ENCODE measurements at regions not wholly inside any gene's neighbourhood (a gene's known extent, or its start where the extent isn't known, plus 50 kb on each side); places are given as distances from the start of the nearest gene placed in this dataset.

GRCh38 chr3:162112719-162113118, 616.1 kb downstream of the OTOL1 start:
- no peak overlapping the region for H3K9ac ChIP-seq (ENCODE audit: low read length)
- Mint-ChIP-seq H3K4me3 (ENCODE audit: unreplicated experiment) (no peak overlapping the region), H3K9me3 (ENCODE audit: unreplicated experiment) (no peaks in the 10 kb centered on the region), H3K36me3 (ENCODE audit: low read depth, unreplicated experiment) (no peaks in the 10 kb centered on the region), H3K4me1 (ENCODE audit: low read depth, unreplicated experiment) (no peaks in the 10 kb centered on the region), H3K27me3 (ENCODE audit: low read depth, unreplicated experiment) (no peaks in the 10 kb centered on the region), H3K27ac (ENCODE audit: unreplicated experiment) (no peak overlapping the region)
- no peaks in the 10 kb centered on the region for H3K27me3 ChIP-seq (ENCODE audit: insufficient read depth, low read length)
- no peaks in the 10 kb centered on the region for H3K9me3 ChIP-seq (ENCODE audit: insufficient read depth, low read depth, low read length)
- H3K27ac ChIP-seq (ENCODE audit: low read depth, low read length): no peak overlapping the region
- FAIRE-seq: no peak
- DNase-seq (ENCODE audit: low read depth): no peak
- no peaks in the 10 kb centered on the region for H4K20me1 ChIP-seq (ENCODE audit: insufficient read depth, low read length)
- H2AFZ ChIP-seq (ENCODE audit: low read depth, low read length): no peak overlapping the region
- no peaks in the 10 kb centered on the region for H3K36me3 ChIP-seq (ENCODE audit: insufficient read depth, low read length)
- TF ChIP-seq CTCF (IDR thresholded peaks at IDR 0.05; ENCODE audit: insufficient read depth, low read depth, low read length): no peak
- no peak for TF ChIP-seq EZH2 (IDR thresholded peaks at IDR 0.05; ENCODE audit: insufficient read depth, low read length)
- H3K4me1 ChIP-seq (ENCODE audit: insufficient read depth, low read length): no peaks in the 10 kb centered on the region
- H3K4me2 ChIP-seq (ENCODE audit: low read length): no peak overlapping the region
- H3K79me2 ChIP-seq (ENCODE audit: insufficient read depth, low read length): no peaks in the 10 kb centered on the region
- no peak overlapping the region for H3K4me3 ChIP-seq (ENCODE audit: insufficient read depth, low read depth, low read length)

DNA sequence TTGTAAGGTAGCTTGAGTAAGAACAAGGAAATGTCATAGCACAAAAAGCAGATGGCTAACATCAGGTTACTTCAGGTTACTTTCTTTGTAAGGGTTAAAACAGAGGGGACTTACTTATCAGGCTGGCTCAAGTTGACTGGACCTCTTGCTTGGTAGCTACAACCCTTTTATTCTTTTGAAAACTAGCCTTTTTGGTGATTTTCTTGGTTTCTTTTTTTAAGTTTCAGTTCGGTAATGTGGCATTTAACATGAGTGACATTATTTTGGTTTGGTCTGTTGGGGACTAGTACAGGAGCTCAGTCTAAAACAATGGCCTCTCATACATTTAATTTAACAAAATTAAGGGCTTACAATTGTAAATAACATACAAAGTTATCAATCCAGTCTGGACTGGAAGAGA, 621.4 kb downstream of the OTOL1 start:
- no peak for TF ChIP-seq EZH2 (IDR thresholded peaks at IDR 0.05; ENCODE audit: insufficient read depth, low read length)
- TF ChIP-seq CTCF (IDR thresholded peaks at IDR 0.05; ENCODE audit: insufficient read depth, low read depth, low read length): no peak
- Mint-ChIP-seq H3K9me3 (ENCODE audit: unreplicated experiment) (no peaks in the 10 kb centered on the region), H3K4me1 (ENCODE audit: low read depth, unreplicated experiment) (no peaks in the 10 kb centered on the region), H3K27me3 (ENCODE audit: low read depth, unreplicated experiment) (no peaks in the 10 kb centered on the region), H3K27ac (ENCODE audit: unreplicated experiment) (no peak overlapping the region), H3K4me3 (ENCODE audit: unreplicated experiment) (no peak overlapping the region), H3K36me3 (ENCODE audit: low read depth, unreplicated experiment) (no peaks in the 10 kb centered on the region)
- Histone ChIP-seq H3K27me3 (ENCODE audit: insufficient read depth, low read length) (no peaks in the 10 kb centered on the region), H3K9me3 (ENCODE audit: insufficient read depth, low read depth, low read length) (no peaks in the 10 kb centered on the region), H3K4me1 (ENCODE audit: insufficient read depth, low read length) (no peaks in the 10 kb centered on the region), H3K36me3 (ENCODE audit: insufficient read depth, low read length) (no peaks in the 10 kb centered on the region), H3K27ac (ENCODE audit: low read depth, low read length) (no peak overlapping the region), H4K20me1 (ENCODE audit: insufficient read depth, low read length) (no peaks in the 10 kb centered on the region), H2AFZ (ENCODE audit: low read depth, low read length) (no peak overlapping the region), H3K4me2 (ENCODE audit: low read length) (no peak overlapping the region), H3K79me2 (ENCODE audit: insufficient read depth, low read length) (no peaks in the 10 kb centered on the region), H3K9ac (ENCODE audit: low read length) (no peak overlapping the region), H3K4me3 (ENCODE audit: insufficient read depth, low read depth, low read length) (no peak overlapping the region)
- no peak for FAIRE-seq
- DNase-seq (ENCODE audit: low read depth): no peak

DNA sequence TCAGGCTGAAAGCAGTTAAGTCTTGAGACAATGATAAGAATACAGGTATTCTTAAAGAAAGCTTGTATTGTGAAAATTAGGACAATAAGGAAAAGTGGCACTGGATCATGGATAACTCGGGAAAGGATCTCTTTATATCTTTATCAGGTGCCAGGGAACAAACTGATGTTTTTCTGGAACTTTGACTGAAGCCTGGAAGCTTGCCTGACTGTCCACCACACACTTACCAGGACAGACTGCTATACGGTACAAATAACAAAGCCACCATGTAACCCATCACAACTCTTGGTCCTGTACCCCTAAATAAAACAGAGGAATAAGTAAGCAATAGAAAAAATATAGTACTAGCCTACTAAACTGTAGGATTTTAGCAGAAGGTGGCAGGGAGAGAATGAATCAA, 623.0 kb downstream of the OTOL1 start:
- H3K9ac ChIP-seq (ENCODE audit: low read length): no peak overlapping the region
- H3K4me1 Mint-ChIP-seq (ENCODE audit: low read depth, unreplicated experiment): no peaks in the 10 kb centered on the region
- no peaks in the 10 kb centered on the region for H3K27me3 Mint-ChIP-seq (ENCODE audit: low read depth, unreplicated experiment)
- H3K9me3 ChIP-seq (ENCODE audit: insufficient read depth, low read depth, low read length): no peaks in the 10 kb centered on the region
- H3K36me3 Mint-ChIP-seq (ENCODE audit: low read depth, unreplicated experiment): no peaks in the 10 kb centered on the region
- no peaks in the 10 kb centered on the region for H3K9me3 Mint-ChIP-seq (ENCODE audit: unreplicated experiment)
- no peak for DNase-seq (ENCODE audit: low read depth)
- FAIRE-seq: no peak
- H3K4me3 ChIP-seq (ENCODE audit: insufficient read depth, low read depth, low read length): no peak overlapping the region
- no peak overlapping the region for H3K4me2 ChIP-seq (ENCODE audit: low read length)
- H3K4me1 ChIP-seq (ENCODE audit: insufficient read depth, low read length): no peaks in the 10 kb centered on the region
- TF ChIP-seq CTCF (IDR thresholded peaks at IDR 0.05; ENCODE audit: insufficient read depth, low read depth, low read length): no peak
- no peak for TF ChIP-seq EZH2 (IDR thresholded peaks at IDR 0.05; ENCODE audit: insufficient read depth, low read length)
- no peaks in the 10 kb centered on the region for H3K79me2 ChIP-seq (ENCODE audit: insufficient read depth, low read length)
- H4K20me1 ChIP-seq (ENCODE audit: insufficient read depth, low read length): no peaks in the 10 kb centered on the region
- H3K27me3 ChIP-seq (ENCODE audit: insufficient read depth, low read length): no peaks in the 10 kb centered on the region
- no peak overlapping the region for H3K27ac ChIP-seq (ENCODE audit: low read depth, low read length)
- no peaks in the 10 kb centered on the region for H3K36me3 ChIP-seq (ENCODE audit: insufficient read depth, low read length)
- no peak overlapping the region for H3K27ac Mint-ChIP-seq (ENCODE audit: unreplicated experiment)
- no peak overlapping the region for H3K4me3 Mint-ChIP-seq (ENCODE audit: unreplicated experiment)
- no peak overlapping the region for H2AFZ ChIP-seq (ENCODE audit: low read depth, low read length)
